Activated CD8-positive, alpha-beta memory T cell treated with anti-CD3 and anti-CD28 coated beads, Interleukin-2, amount 10 ng/mL, durations not matched to agents 7 days and 5 days (primary cell): ENCODE measurements at regions not wholly inside any gene's neighbourhood (a gene's known extent, or its start where the extent isn't known, plus 50 kb on each side); places are given as distances from the start of the nearest gene placed in this dataset.

ENCODE experiments used
- ATAC-seq: fragments of 150-1000 bp; cut with Tn5 transposase; one replicate; pipeline ENCODE4 v1.10.0; 2021; ENCODE audit warnings: moderate library complexity
- CTCF ChIA-PET: fragments of 350-600 bp; sonication (Branson Sonifier 250); formaldehyde crosslinking; loops from one replicate; lab custom pipeline; 2021; ENCODE audit warnings: antibody characterized with exemption; lab: Charles Lee
- DNase-seq: peaks from one replicate; pipeline ENCODE4 v3.0.0-alpha.2; 2020
- H3K27ac Mint-ChIP-seq: one replicate; pipeline ENCODE4 v1.8.0; 2021; ENCODE audit warnings: mild to moderate bottlenecking, mixed read lengths
- H3K27me3 Mint-ChIP-seq: one replicate; pipeline ENCODE4 v1.8.0; 2021; ENCODE audit warnings: mixed read lengths
- H3K36me3 Mint-ChIP-seq: one replicate; pipeline ENCODE4 v1.8.0; 2021; ENCODE audit warnings: mild to moderate bottlenecking, mixed read lengths
- H3K4me1 Mint-ChIP-seq: one replicate; pipeline ENCODE4 v1.8.0; 2021; ENCODE audit warnings: mixed read lengths
- H3K4me3 Mint-ChIP-seq: one replicate; pipeline ENCODE4 v1.8.0; 2021; ENCODE audit warnings: mild to moderate bottlenecking, moderate library complexity, mixed read lengths
- H3K9me3 Mint-ChIP-seq: one replicate; pipeline ENCODE4 v1.8.0; 2022; ENCODE audit warnings: low read depth, mixed read lengths

- ATAC-seq (peak; percentile 88), DNase-seq (peak; percentile 83)
- CTCF ChIA-PET = interaction anchor here (0.6 to 2.0 kb wide), 5 partner anchors 11 to 521 kb away, joined by 3 to 8 read pairs (median 3); no protein-coding TSS in a partner anchor
- Mint-ChIP-seq H3K27ac (peak overlapping the region; percentile 91), H3K9me3 (no peaks in the 10 kb centered on the region), H3K4me1 (peaks cover 35% of the 10 kb centered on the region), H3K36me3 (peaks cover 19% of the 10 kb centered on the region), H3K4me3 (peak overlapping the region; percentile 64), H3K27me3 (no peaks in the 10 kb centered on the region)
These were observed 368.4 kb downstream of the KLF12 start for GRCh38 chr13:73765651-73766384.

- DNase-seq (no peak), ATAC-seq (no peak)
- no peaks in the 10 kb centered on the region for H3K27me3 Mint-ChIP-seq
- CTCF ChIA-PET = no interaction called here
- no peaks in the 10 kb centered on the region for H3K9me3 Mint-ChIP-seq
- H3K4me3 Mint-ChIP-seq = no peak overlapping the region
- no peak overlapping the region for H3K27ac Mint-ChIP-seq
- H3K36me3 Mint-ChIP-seq = peaks cover 13% of the 10 kb centered on the region
- peaks cover 5% of the 10 kb centered on the region for H3K4me1 Mint-ChIP-seq
These were observed 374.8 kb downstream of the KLF12 start for GRCh38 chr13:73759434-73759833.

- H3K27me3 Mint-ChIP-seq = no peaks in the 10 kb centered on the region
- H3K9me3 Mint-ChIP-seq = no peaks in the 10 kb centered on the region
- H3K27ac Mint-ChIP-seq = no peak overlapping the region
- no peak for ATAC-seq
- no peak overlapping the region for H3K4me3 Mint-ChIP-seq
- no peak for DNase-seq
- H3K36me3 Mint-ChIP-seq = peaks cover 6% of the 10 kb centered on the region
- peaks cover 5% of the 10 kb centered on the region for H3K4me1 Mint-ChIP-seq
- CTCF ChIA-PET = interaction anchor here (0.5 to 2.1 kb wide), 4 partner anchors 10 to 529 kb away, joined by 3 to 9 read pairs (median 3); no protein-coding TSS in a partner anchor
These were observed 376.5 kb downstream of the KLF12 start for GRCh38 chr13:73757481-73758233.

- CTCF ChIA-PET = interaction anchor here (0.7 to 1.5 kb wide), 5 partner anchors 9 to 1501 kb away, joined by 3 to 6 read pairs (median 3); no protein-coding TSS in a partner anchor
- Mint-ChIP-seq H3K36me3 (no peaks in the 10 kb centered on the region), H3K27ac (no peak overlapping the region)
These were observed 379.4 kb downstream of the KLF12 start for GRCh38 chr13:73754727-73755292.

GRCh38 chr13:73754241-73754640 is 380.0 kb downstream of the KLF12 start:
- CTCF ChIA-PET = interaction anchor here (0.7 to 1.4 kb wide), 3 partner anchors 12 to 1502 kb away, joined by 3 to 6 read pairs (median 3); no protein-coding TSS in a partner anchor
- no peak overlapping the region for H3K4me3 Mint-ChIP-seq
- H3K27me3 Mint-ChIP-seq = no peaks in the 10 kb centered on the region
- DNase-seq = no peak
- ATAC-seq = no peak
- peaks cover 5% of the 10 kb centered on the region for H3K4me1 Mint-ChIP-seq
- no peaks in the 10 kb centered on the region for H3K9me3 Mint-ChIP-seq
- no peaks in the 10 kb centered on the region for H3K36me3 Mint-ChIP-seq
- no peak overlapping the region for H3K27ac Mint-ChIP-seq

More at GRCh38 chr13:73754727-73755292, 379.4 kb downstream of the KLF12 start:
- no peaks in the 10 kb centered on the region for H3K27me3 Mint-ChIP-seq
- DNase-seq (no peak), ATAC-seq (peak; percentile 36)
- no peaks in the 10 kb centered on the region for H3K9me3 Mint-ChIP-seq
- H3K4me3 Mint-ChIP-seq = no peak overlapping the region
- H3K4me1 Mint-ChIP-seq = peaks cover 5% of the 10 kb centered on the region

DNA sequence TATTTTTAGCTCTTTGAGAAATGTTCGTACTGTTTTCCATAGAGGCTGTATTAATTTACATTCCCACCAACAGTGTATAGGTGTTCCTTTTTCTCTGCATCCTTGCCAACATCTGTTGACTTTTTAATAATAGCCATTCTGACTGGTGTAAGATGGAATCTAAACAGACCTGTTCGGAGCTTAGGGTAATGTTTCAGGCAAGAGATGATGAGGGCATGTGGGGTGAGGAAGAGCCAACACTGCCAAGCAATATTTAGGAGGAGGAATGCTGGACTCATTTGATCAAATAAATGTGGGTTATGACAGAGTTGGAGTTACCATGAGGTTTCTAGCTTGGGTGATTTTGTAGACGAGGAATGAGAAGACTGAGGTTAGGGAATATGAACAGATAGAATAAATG is 382.9 kb downstream of the KLF12 start:
- ATAC-seq (no peak), DNase-seq (no peak)
- no peaks in the 10 kb centered on the region for H3K27me3 Mint-ChIP-seq
- H3K36me3 Mint-ChIP-seq = peaks cover 3% of the 10 kb centered on the region
- no peak overlapping the region for H3K4me3 Mint-ChIP-seq
- H3K27ac Mint-ChIP-seq = no peak overlapping the region
- CTCF ChIA-PET = interaction anchor here (0.6 kb wide), 1 partner anchor 516 kb away, joined by 3 read pairs; no protein-coding TSS in a partner anchor
- H3K9me3 Mint-ChIP-seq = no peaks in the 10 kb centered on the region
- H3K4me1 Mint-ChIP-seq = no peaks in the 10 kb centered on the region

GRCh38 chr13:73748404-73748803 is 385.8 kb downstream of the KLF12 start:
- no peak for DNase-seq
- CTCF ChIA-PET = no interaction called here
- Mint-ChIP-seq H3K9me3 (no peaks in the 10 kb centered on the region), H3K27me3 (no peaks in the 10 kb centered on the region), H3K27ac (no peak overlapping the region), H3K4me3 (no peak overlapping the region), H3K4me1 (peaks cover 8% of the 10 kb centered on the region), H3K36me3 (peaks cover 3% of the 10 kb centered on the region)
- ATAC-seq = no peak

DNA sequence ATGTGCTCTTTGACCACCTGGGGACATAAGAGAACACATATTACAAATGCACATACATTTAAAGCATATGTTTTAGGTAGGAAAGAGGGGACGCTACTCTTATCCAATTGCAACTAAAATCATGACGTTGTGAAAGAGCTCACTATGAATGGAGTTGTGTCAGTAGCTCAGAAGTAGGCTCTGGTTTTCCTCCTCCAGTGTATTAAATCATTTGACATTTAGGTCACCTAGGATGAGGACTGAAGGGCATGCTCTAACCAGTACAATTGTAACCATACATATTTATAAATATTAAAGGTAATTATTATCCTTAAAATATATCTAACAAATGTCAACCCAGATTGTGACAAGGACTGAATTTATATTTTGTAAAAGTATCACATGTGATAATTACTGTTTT is 389.0 kb downstream of the KLF12 start:
- Mint-ChIP-seq H3K36me3 (peaks cover 3% of the 10 kb centered on the region), H3K27ac (no peak overlapping the region), H3K9me3 (no peaks in the 10 kb centered on the region), H3K4me1 (peaks cover 20% of the 10 kb centered on the region), H3K27me3 (no peaks in the 10 kb centered on the region), H3K4me3 (no peak overlapping the region)
- CTCF ChIA-PET = no interaction called here
- ATAC-seq = no peak
- no peak for DNase-seq

GRCh38 chr13:73742982-73743381 is 391.2 kb downstream of the KLF12 start:
- DNase-seq (no peak), ATAC-seq (no peak)
- CTCF ChIA-PET = no interaction called here
- H3K9me3 Mint-ChIP-seq = no peaks in the 10 kb centered on the region
- H3K4me3 Mint-ChIP-seq = no peak overlapping the region
- peaks cover 3% of the 10 kb centered on the region for H3K36me3 Mint-ChIP-seq
- H3K27me3 Mint-ChIP-seq = no peaks in the 10 kb centered on the region
- no peak overlapping the region for H3K27ac Mint-ChIP-seq
- peaks cover 20% of the 10 kb centered on the region for H3K4me1 Mint-ChIP-seq

DNA sequence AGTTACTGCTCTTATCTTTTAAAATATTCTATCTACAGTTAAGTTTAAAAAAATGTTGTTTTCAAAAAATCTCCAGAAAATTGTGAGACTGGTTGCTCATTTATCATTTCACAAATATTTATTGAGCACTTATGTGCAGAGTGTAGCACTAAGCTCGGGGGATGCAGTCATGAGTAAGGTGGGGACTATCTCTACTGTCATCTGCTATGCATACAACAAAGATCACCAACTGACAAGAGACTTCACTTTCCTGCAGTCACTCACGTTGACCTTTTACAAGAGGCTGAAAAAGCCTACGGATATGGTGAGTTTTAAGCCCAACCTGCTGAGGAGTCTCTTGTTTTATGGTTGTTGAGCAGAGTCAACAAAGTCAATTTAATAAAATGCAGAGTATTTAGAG is 392.5 kb downstream of the KLF12 start:
- Mint-ChIP-seq H3K9me3 (no peaks in the 10 kb centered on the region), H3K4me1 (peaks cover 20% of the 10 kb centered on the region), H3K36me3 (no peaks in the 10 kb centered on the region), H3K4me3 (no peak overlapping the region), H3K27me3 (no peaks in the 10 kb centered on the region), H3K27ac (no peak overlapping the region)
- CTCF ChIA-PET = interaction anchor here (1.0 kb wide), 1 partner anchor 449 kb away, joined by 3 read pairs; no protein-coding TSS in a partner anchor
- DNase-seq = no peak
- ATAC-seq = no peak

DNA sequence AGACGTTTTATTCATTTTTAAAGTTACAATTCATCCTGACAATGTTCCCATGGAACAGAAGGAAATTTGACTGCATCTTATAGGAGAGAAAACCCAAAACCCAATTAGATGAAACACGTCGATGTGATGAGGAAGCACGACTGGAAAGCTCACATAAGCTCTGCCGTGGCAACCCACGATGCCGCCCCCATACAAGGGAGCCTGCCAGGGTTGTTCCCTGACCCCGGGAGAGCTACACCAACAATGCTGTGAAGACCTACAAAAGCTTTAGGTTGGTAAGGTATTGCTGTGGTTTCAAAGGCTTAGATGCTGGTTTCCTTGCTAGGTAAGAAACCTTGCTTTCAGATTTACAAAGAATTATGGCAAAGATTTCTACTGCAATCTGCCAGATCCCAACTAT is 393.1 kb downstream of the KLF12 start:
- Mint-ChIP-seq H3K4me3 (no peak overlapping the region), H3K27ac (no peak overlapping the region), H3K36me3 (no peaks in the 10 kb centered on the region), H3K27me3 (no peaks in the 10 kb centered on the region), H3K9me3 (no peaks in the 10 kb centered on the region), H3K4me1 (peaks cover 20% of the 10 kb centered on the region)
- ATAC-seq (no peak), DNase-seq (no peak)
- CTCF ChIA-PET = interaction anchor here (1.0 kb wide), 1 partner anchor 450 kb away, joined by 3 read pairs; no protein-coding TSS in a partner anchor

DNA sequence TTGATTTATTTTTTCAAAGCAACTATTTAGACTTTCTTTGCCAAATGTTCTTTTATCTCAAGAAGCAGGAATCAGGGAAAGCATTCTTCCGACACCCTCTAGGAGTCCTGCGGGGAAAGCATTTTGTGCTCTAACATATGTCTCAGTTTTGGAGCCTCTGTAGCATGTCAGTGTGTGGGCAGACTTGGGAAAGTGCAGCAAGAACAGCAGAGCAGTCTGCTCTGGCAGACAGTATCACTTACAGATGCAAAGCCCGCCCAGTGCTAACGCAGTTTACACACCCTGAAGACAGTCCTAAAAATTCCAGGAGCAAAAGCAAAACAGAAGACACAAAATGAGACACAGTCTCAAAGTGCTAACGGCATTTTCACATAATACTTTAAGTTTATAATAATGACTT is 393.5 kb downstream of the KLF12 start:
- DNase-seq = no peak
- ATAC-seq = no peak
- Mint-ChIP-seq H3K27ac (no peak overlapping the region), H3K4me3 (no peak overlapping the region), H3K27me3 (no peaks in the 10 kb centered on the region), H3K36me3 (no peaks in the 10 kb centered on the region), H3K9me3 (no peaks in the 10 kb centered on the region), H3K4me1 (peaks cover 20% of the 10 kb centered on the region)
- CTCF ChIA-PET = no interaction called here

- Mint-ChIP-seq H3K36me3 (no peaks in the 10 kb centered on the region), H3K4me3 (no peak overlapping the region), H3K27me3 (no peaks in the 10 kb centered on the region), H3K4me1 (peaks cover 20% of the 10 kb centered on the region), H3K9me3 (no peaks in the 10 kb centered on the region), H3K27ac (no peak overlapping the region)
- no peak for DNase-seq
- CTCF ChIA-PET = no interaction called here
- ATAC-seq = no peak
These were observed 394.8 kb downstream of the KLF12 start for GRCh38 chr13:73739394-73739793.
